NCI-H345 treated with DMSO at 0.1 percent for 48 hours (cell line): ENCODE measurements at regions not wholly inside any gene's neighbourhood (a gene's known extent, or its start where the extent isn't known, plus 50 kb on each side); places are given as distances from the start of the nearest gene placed in this dataset.

Experiments used
- DNase-seq: peaks from one replicate; lab custom pipeline; 2025; ENCODE audit not compliant: unreplicated experiment; lab: John Stamatoyannopoulos, UW

- no peak for DNase-seq
Measured at GRCh38 chr3:64357481-64357880, 132.2 kb upstream of the PRICKLE2 start.

- DNase-seq = no peak
Measured at GRCh38 chr3:64355401-64355807, 130.1 kb upstream of the PRICKLE2 start.

GRCh38 chr3:64354956-64355355, 129.7 kb upstream of the PRICKLE2 start:
- DNase-seq = no peak

GRCh38 chr3:64354221-64354620, 129.0 kb upstream of the PRICKLE2 start:
- DNase-seq = no peak

GRCh38 chr3:64353226-64353625, 128.0 kb upstream of the PRICKLE2 start:
- no peak for DNase-seq

GRCh38 chr3:64352639-64352992, 127.3 kb upstream of the PRICKLE2 start:
- no peak for DNase-seq

- peak; percentile 11 for DNase-seq
Measured at GRCh38 chr3:64351713-64352638, 126.7 kb upstream of the PRICKLE2 start.

- no peak for DNase-seq
Measured at GRCh38 chr3:64349551-64349950, 124.3 kb upstream of the PRICKLE2 start.

- no peak for DNase-seq
Measured at GRCh38 chr3:64345371-64345770, 120.1 kb upstream of the PRICKLE2 start.

- DNase-seq = no peak
Measured at GRCh38 chr3:64344721-64345207, 119.5 kb upstream of the PRICKLE2 start.

GRCh38 chr3:64343689-64344430, 118.6 kb upstream of the PRICKLE2 start:
- no peak for DNase-seq

GRCh38 chr3:64342940-64343688, 117.8 kb upstream of the PRICKLE2 start:
- DNase-seq = no peak

GRCh38 chr3:64341296-64341695, 116.0 kb upstream of the PRICKLE2 start:
- DNase-seq = no peak

- DNase-seq = no peak
Measured at GRCh38 chr3:64340641-64341101, 115.4 kb upstream of the PRICKLE2 start.

- no peak for DNase-seq
Measured at GRCh38 chr3:64336488-64336887, 111.2 kb upstream of the PRICKLE2 start.

- DNase-seq = no peak
Measured at GRCh38 chr3:64332459-64333350, 107.4 kb upstream of the PRICKLE2 start.

GRCh38 chr3:64331605-64332004, 106.3 kb upstream of the PRICKLE2 start:
- DNase-seq = no peak

- no peak for DNase-seq
Measured at GRCh38 chr3:64329037-64329436, 103.8 kb upstream of the PRICKLE2 start.

GRCh38 chr3:64327100-64327804, 102.0 kb upstream of the PRICKLE2 start:
- no peak for DNase-seq

- no peak for DNase-seq
Measured at GRCh38 chr3:64321747-64322146, 96.5 kb upstream of the PRICKLE2 start.
